ENCODE measurements at regions not wholly inside any gene's neighbourhood (a gene's known extent, or its start where the extent isn't known, plus 50 kb on each side); places are given as distances from the start of the nearest gene placed in this dataset.

DNA sequence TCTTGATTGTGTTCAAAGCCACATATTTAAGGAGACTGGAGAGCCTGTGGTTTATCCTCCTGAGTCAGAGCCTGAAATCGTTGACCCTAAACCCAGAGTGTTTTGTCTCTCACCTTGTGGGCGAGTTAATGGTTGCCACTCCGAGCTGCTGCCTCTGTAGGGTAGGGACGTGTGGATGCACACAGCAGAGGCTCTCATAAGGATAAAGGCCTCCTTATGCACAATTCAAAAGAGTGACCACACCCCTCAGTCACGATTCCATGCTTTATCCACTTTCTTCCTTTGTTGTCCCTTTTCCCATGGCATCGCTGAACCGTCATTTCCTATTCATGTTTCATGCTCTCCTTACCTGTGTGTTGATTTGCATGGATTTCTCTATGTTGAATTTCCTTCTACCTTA, 805.0 kb upstream of the RBFOX1 start:
- no peak for FAIRE-seq
- no peaks in the 10 kb centered on the region for H3K4me1 ChIP-seq (ENCODE audit: control insufficient read depth, extremely low read depth, insufficient read depth, low read length)
- no peaks in the 10 kb centered on the region for H4K20me1 ChIP-seq (ENCODE audit: control insufficient read depth, extremely low read depth, insufficient read depth, low read length)
- no peak for DNase-seq (ENCODE audit: low read depth, low spot score)
- dilution Hi-C loops (cut with MboI; ENCODE audit: extremely low pct_ligation_motif_present, low sequenced_read_pairs): no loop called here
- H3K27me3 ChIP-seq (ENCODE audit: control insufficient read depth, extremely low read depth, insufficient read depth, low read length): no peaks in the 10 kb centered on the region
- no peak overlapping the region for H3K4me3 ChIP-seq (ENCODE audit: control insufficient read depth in 2 of 3, extremely low read depth in 1 of 3, insufficient read depth in 2 of 3, low read depth in 1 of 3, low read length in 3 of 3)
- no peak overlapping the region for H2AFZ ChIP-seq (ENCODE audit: control insufficient read depth, low read length)
- H3K9me3 ChIP-seq (ENCODE audit: control insufficient read depth, low read depth, low read length): peaks cover 3% of the 10 kb centered on the region
- no peak overlapping the region for H3K4me2 ChIP-seq (ENCODE audit: control insufficient read depth, extremely low read depth, insufficient read depth, low read depth, low read length)
- H3K79me2 ChIP-seq (ENCODE audit: control insufficient read depth, insufficient read depth, low read length): no peaks in the 10 kb centered on the region
- TF ChIP-seq EZH2 (IDR thresholded peaks at IDR 0.05; ENCODE audit: low read length): no peak
- TF ChIP-seq, protein P1, sequence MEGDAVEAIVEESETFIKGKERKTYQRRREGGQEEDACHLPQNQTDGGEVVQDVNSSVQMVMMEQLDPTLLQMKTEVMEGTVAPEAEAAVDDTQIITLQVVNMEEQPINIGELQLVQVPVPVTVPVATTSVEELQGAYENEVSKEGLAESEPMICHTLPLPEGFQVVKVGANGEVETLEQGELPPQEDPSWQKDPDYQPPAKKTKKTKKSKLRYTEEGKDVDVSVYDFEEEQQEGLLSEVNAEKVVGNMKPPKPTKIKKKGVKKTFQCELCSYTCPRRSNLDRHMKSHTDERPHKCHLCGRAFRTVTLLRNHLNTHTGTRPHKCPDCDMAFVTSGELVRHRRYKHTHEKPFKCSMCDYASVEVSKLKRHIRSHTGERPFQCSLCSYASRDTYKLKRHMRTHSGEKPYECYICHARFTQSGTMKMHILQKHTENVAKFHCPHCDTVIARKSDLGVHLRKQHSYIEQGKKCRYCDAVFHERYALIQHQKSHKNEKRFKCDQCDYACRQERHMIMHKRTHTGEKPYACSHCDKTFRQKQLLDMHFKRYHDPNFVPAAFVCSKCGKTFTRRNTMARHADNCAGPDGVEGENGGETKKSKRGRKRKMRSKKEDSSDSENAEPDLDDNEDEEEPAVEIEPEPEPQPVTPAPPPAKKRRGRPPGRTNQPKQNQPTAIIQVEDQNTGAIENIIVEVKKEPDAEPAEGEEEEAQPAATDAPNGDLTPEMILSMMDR (optimal IDR thresholded peaks at IDR 0.05 in 1 of 3, IDR thresholded peaks at IDR 0.05 in 1 of 3, conservative IDR thresholded peaks at IDR 0.05 in 1 of 3; ENCODE audit: extremely low read depth in 1 of 3, insufficient read depth in 2 of 3, low read length in 3 of 3): no peak
- no peaks in the 10 kb centered on the region for H3K36me3 ChIP-seq (ENCODE audit: control insufficient read depth in 2 of 2, extremely low read depth in 1 of 2, insufficient read depth in 2 of 2, low read length in 2 of 2)
- no peak overlapping the region for H3K9ac ChIP-seq (ENCODE audit: control insufficient read depth, extremely low read depth, insufficient read depth, low read length)
- H3K9me1 ChIP-seq (ENCODE audit: control insufficient read depth, extremely low read depth, insufficient read depth, low read length): no peaks in the 10 kb centered on the region
- no peak overlapping the region for H3K27ac ChIP-seq (ENCODE audit: control insufficient read depth, insufficient read depth, low read length)

DNA sequence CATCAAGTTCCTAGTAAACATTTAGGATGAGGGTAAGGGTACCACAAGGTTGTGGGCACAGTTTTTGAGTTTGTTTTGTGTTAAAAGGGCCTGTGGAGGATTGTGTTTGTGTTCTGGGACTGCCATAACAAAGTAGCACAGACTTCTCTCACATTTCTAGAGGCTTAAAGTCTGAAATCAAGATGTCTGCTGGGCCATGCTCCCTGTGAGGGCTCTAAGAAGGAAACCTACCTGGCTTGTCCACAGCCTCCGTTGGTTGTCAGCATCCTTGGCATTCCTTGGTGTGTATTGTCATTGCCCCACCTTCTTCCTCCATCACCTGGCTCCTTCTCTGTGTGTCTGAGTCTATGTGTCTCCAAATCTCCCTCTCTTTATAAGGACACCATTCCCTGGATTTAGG, 808.1 kb upstream of the RBFOX1 start:
- Histone ChIP-seq H3K9ac (ENCODE audit: control insufficient read depth, extremely low read depth, insufficient read depth, low read length) (no peak overlapping the region), H3K4me3 (ENCODE audit: control insufficient read depth in 2 of 3, extremely low read depth in 1 of 3, insufficient read depth in 2 of 3, low read depth in 1 of 3, low read length in 3 of 3) (no peak overlapping the region), H3K9me3 (ENCODE audit: control insufficient read depth, low read depth, low read length) (peaks cover 3% of the 10 kb centered on the region), H3K79me2 (ENCODE audit: control insufficient read depth, insufficient read depth, low read length) (no peaks in the 10 kb centered on the region), H3K4me2 (ENCODE audit: control insufficient read depth, extremely low read depth, insufficient read depth, low read depth, low read length) (no peak overlapping the region), H3K27ac (ENCODE audit: control insufficient read depth, insufficient read depth, low read length) (no peak overlapping the region), H4K20me1 (ENCODE audit: control insufficient read depth, extremely low read depth, insufficient read depth, low read length) (no peaks in the 10 kb centered on the region), H3K27me3 (ENCODE audit: control insufficient read depth, extremely low read depth, insufficient read depth, low read length) (no peaks in the 10 kb centered on the region), H3K36me3 (ENCODE audit: control insufficient read depth in 2 of 2, extremely low read depth in 1 of 2, insufficient read depth in 2 of 2, low read length in 2 of 2) (no peaks in the 10 kb centered on the region), H2AFZ (ENCODE audit: control insufficient read depth, low read length) (no peak overlapping the region), H3K4me1 (ENCODE audit: control insufficient read depth, extremely low read depth, insufficient read depth, low read length) (no peaks in the 10 kb centered on the region), H3K9me1 (ENCODE audit: control insufficient read depth, extremely low read depth, insufficient read depth, low read length) (no peaks in the 10 kb centered on the region)
- no peak for FAIRE-seq
- TF ChIP-seq EZH2 (IDR thresholded peaks at IDR 0.05; ENCODE audit: low read length): no peak
- TF ChIP-seq, protein P1 (optimal IDR thresholded peaks at IDR 0.05 in 1 of 3, IDR thresholded peaks at IDR 0.05 in 1 of 3, conservative IDR thresholded peaks at IDR 0.05 in 1 of 3; ENCODE audit: extremely low read depth in 1 of 3, insufficient read depth in 2 of 3, low read length in 3 of 3): no peak
- DNase-seq (ENCODE audit: low read depth, low spot score): no peak
- dilution Hi-C loops (cut with MboI; ENCODE audit: extremely low pct_ligation_motif_present, low sequenced_read_pairs): no loop called here

Data from keratinocyte (primary cell).